Stimulated activated CD8-positive, alpha-beta memory T cell treated with anti-CD3 and anti-CD28 coated beads, Interleukin-15, amount 100 ng/mL, for 1 hour (primary cell): ENCODE measurements at regions not wholly inside any gene's neighbourhood (a gene's known extent, or its start where the extent isn't known, plus 50 kb on each side); places are given as distances from the start of the nearest gene placed in this dataset.
"Not testable (repeated sequence)": the region's sequence is repeated elsewhere in the genome, so short reads cannot be mapped to it uniquely, and the experiment has no call there.

Experiments
- DNase-seq: peaks from one replicate; pipeline ENCODE4 v3.0.0-alpha.2; 2020; ENCODE audit warnings: low read depth

DNA sequence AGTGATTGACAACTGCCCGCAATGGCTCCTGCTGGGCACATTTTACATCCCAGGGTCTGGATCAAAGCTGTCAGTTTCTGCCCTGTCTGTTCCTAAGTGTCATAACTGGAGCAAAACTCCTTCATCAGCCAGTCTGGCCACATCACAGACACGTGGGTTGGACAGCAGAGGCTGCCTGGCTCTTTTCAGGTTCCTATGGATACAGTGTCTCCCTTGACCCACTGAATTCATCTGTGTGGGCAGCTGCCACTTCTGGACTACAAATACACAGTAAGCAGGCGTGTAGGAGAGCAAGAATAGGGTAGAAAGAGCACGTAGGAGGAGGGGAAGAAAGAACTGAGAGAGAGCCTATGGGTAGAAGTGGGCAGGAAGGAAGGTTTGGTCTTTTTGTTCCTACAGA, 238.0 kb downstream of the ENC1 start:
- DNase-seq: no peak

DNA sequence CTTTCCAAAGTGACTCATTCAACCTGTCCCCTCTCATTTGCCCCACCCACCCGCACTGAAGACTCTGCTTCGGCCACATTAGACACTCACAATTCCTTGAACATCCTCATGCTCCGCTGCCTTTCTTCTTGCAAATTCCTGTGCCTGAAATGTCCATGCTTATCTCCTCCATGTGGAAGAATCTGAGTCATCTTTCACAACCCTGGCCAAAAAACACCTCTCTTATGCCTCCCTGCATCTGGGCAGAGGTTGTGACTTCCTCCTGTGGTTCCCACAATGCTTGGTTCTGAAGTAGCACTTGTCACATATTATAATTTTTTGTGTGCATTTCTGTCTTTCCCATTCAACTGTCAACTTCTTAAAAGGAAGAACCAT, 238.6 kb downstream of the ENC1 start:
- no peak for DNase-seq

DNA sequence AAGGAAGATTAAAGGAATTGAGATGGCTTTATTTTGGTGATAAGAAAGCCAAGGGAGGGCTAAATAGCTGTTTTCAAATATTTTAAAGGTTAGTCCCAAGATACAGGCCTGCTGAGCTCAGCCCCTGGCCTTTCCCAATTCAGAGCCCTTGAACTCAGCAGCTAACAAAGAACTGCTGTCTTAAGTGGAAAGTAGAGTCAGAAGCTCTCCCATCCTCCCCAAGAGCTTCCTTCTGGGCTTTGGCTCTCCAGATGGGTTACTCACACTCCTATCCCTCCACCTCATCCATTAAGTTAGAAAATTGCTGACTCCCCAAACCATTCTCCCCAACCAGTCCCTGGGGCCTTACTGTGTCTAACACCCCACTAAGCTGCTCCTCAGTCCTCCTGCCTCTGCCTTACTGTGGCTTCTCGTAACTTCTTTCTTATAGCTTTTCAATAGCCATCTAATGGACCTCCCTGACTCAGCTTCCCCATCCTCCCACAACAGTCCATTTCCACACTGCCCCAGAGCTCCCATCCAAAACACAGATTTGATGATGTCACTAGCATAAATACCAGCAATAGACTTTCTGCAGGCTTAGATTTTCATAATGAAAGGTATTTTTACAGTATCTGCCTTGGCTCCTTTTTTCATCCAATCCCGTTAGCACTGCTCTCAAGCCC, 239.1 kb downstream of the ENC1 start:
- DNase-seq: no peak

DNA sequence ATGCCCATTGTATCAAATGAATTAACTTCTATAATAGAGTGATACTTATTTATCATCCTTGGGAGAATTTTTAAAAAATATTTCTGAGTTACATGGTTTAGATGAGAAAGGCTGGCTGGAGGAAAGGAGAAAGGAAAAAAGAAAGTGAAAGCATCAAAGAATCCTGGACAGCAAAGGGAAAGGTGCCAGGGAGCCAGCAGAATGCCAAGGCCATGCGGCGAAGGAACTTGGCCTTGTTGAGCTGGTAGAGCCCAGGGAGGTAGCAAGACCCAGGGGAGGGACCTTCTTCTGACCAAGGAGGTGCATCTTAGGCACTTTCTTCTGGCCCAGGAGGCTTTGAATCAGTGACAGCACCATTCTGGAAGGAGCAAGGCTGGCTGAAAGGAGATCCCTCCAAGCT, 240.5 kb downstream of the ENC1 start:
- no peak for DNase-seq

DNA sequence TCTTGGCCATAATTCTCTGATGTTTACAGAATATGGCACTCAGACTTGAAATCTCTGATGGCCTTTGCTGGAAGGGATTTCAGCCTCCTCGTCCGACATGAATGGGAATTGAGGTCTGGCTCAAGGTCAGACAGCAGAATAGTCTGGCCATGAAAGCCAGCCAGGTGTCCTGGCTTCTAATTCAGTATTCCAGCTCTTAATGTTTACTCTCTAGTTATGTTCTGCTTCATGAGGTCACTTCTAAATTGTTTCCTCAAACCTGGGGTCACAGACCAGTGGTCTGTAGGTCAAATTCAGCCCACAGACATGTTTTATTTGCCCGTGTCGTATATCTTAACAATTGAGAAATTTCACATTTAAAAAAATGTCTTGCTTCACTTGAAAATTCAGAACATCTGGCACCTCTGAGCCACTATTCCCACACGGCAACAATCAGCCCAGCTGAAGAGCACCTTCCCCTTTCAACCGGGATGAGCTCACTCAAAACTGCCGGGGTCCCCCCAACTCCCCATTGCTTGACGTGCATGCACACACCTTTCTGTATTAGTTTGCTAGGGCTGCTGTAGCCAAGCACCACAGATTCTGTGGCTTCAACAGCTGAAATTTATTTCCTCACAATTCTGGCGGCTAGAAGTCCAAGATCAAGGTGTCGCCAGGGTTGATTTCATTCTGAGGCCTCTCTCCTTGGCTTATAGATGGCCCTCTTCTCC, 243.5 kb downstream of the ENC1 start:
- DNase-seq: no peak

DNA sequence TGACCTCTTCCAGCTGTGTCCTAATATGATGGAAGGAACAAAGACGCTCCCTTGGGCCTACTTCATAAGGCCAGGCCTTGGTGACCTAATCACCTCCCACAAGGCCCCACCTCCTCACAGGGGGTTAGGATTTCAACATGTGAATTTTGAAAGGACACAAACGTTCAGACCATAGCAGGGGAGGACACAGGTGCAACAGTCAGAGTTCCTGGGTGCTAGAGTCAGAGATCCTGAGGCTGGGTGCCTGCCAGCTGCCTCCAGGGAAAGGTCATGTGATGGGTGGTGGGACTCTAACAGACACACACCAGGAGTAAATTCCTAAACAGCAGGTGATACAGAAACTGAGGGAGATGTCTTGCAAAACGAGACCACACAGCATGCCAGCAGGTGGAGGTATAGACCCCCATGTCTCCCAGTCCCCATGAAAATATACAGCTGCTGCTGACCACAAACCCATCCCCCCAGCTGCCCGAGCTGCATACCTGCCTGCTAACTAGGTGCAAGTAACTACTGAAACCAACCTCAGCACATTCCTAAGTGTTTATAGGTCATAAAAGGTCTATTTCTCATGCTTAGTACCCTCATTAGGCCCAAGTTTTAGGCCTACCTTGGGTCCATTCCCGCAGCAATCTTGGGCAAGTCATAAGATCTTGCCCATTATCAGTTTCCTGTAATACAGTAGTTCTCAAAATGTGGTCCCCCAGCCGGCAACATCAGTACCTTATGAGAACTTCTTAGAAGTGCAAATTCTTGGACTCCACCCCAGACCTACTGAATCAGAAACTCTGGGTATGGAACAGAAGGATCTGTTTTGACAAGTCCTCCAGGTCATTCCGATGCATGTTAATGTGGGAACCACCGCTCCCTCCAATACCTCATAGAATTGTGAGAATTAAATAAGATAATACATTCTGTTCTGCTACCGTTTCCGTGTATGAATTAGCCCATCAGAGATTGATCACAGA, 245.3 kb downstream of the ENC1 start:
- DNase-seq: no peak

DNA sequence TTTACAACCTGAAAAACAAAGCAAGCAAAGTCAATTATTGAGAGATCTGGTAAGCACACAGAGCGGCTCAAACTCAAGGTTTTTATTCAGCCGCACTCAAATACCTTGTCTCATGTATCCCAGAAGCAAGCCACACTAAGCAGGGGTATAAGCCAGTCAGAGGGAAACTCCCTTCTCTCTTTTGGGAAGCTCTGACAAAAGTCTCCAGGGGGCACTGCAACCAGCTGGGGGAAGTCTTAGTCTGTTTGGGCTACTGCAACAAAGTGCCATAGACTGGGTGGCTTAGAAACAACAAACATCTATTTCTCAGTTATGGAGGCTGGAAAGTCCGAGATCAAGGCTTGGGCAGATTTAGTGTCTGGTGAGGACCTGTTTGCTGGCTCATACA, 246.0 kb downstream of the ENC1 start:
- DNase-seq: no peak

DNA sequence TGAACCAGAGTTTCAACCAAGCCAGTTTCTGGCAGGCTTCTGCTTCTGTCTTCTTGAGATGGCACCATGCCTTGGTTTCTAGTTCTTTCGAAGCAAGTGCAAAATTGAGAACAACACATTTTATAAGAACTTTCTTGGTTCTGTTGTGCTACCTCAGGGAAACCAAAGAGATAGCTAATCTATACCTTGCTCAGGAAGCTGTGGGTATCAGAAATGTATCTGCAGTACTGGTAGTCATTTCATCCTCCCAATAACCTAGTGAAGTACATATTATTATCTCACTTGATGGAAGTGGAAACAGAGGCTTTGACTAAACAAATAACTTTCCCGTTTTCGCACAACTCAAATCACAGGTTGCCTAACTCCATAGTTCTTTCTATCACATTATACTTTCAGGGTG, 246.6 kb downstream of the ENC1 start:
- DNase-seq: no peak

DNA sequence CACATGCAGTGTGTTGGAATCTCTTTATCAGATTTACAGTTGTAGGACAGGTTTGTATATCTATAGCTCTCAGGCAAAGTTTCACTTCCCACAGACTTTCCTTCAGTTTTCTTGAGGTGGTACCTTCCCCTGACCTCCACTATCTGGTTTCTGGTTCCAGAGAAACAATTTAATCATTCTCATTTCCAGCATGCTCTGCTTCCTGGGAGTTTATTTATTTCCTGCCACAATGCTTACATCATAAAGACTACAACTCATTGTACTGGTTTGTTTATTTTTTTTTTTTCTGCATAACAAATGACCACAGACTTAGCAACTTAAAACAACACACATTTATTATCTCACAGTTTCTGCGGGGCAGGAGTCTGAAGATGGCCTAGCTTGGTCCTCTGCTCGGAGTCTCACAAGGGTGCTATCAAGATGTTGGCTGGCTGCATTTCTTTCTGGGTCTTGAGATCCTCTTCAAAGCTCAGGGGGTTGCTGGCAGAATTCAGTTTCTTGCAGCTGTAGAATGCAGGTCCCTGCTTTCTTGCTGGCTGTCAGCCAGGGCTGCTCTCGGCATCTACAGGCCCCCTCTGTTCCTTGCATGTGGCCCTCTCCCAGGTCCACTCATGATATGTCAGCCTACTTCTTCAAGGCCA, 247.7 kb downstream of the ENC1 start:
- no peak for DNase-seq

DNA sequence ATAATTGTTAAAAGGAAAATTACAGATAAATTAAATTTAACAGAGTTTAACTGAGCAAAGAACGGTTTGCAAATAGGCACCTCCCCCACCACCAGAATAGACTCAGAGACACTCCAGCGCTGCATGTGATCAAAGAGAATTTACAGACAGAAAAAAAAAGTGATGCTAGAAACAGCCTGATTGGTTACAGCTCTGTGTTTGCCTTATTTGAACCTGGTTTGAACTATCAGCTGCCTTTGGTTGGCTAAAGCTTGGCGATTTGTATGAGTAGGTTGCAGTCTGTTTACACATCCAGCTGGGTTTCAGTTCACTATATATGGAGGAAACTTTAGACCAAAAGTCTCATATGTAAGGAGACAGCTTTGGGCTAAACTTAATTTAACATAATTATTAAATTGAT, 249.1 kb downstream of the ENC1 start:
- DNase-seq: no peak

DNA sequence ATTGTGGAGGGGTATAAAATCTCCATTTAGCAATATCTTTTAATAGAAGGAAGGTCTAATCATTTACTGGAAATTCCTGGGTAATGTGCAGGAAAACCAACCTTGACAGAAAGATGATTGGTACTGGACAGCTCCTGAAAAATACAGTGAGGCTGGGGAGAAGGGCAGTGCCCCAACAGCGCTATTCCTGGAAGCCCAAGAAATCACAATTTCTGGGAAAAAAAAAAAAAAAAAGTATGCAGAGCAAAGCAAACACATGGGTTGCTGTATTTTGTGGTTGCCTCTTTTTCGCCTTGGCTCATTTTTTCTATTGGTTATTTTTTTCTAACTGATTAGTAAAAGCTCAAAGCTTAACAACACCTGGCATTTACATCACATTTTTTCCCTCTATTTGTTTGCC, 249.7 kb downstream of the ENC1 start:
- no peak for DNase-seq

DNA sequence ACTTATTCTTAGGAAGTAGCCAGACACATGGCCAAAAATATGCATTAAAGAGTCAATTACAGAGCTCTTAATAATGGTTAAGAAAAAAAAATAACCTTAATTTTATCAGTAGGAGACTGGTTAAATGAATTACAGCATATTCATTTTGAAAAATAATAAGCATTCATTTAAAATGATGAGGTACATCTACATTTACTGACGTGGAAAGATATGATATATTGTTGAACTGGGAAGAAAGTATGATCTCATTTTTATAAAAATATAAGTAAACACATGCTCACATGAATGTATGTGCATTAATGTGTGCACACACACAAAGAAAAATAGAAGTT, 250.3 kb downstream of the ENC1 start:
- no peak for DNase-seq

DNA sequence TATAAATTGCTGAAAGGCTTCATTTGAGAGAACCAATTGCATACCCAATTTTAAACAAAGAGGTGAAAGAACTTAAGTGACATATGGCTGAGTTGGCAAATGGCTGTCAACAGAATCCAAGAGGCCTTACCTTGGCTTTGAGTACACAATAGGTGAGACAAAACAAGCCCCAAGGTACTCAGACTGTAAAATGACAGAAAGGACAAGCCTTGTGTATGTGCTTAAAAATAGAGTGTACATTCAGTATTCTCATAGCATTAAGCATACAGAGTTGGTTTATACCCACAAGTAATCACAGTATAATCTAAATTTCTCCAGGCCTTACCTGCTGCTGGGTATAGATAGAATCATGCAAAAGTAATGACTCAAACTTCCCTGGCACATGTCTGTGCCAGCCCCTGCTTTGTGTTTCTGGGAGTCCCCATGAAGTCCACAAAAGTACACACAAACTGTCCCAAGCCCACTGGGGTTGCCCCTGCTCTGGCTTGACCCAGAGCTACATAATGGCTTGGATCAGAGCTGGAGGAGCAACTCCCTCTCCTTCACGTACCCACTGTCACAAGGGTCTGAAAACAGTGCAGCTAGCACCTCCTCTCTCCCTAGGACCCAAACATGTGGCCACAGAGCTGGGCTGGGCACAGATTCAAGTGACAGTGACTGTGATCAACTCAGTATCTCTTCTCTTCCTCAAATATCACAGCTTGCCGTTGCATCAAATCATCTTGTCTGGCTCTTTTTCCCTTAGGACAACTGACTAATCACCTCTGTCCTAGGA, 250.8 kb downstream of the ENC1 start:
- DNase-seq: no peak

DNA sequence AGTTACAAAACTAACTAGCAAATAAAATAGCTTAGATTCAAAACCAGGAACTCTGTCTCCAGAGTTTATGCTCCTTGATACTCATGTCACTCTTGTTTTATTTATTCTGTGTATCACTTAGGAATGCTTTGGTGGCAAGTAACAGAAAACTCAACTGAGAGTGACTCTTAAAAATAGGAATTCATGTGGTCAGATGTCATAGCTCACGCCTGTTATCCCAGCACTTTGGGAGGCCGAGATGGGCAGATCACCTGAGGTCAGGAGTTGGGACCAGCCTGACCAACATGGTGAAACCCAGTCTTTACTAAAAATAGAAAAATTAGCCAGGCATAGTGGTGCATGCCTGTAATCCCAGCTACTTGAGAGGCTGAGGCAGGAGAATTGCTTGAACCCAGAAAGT, 252.1 kb downstream of the ENC1 start:
- DNase-seq: not testable (repeated sequence)

DNA sequence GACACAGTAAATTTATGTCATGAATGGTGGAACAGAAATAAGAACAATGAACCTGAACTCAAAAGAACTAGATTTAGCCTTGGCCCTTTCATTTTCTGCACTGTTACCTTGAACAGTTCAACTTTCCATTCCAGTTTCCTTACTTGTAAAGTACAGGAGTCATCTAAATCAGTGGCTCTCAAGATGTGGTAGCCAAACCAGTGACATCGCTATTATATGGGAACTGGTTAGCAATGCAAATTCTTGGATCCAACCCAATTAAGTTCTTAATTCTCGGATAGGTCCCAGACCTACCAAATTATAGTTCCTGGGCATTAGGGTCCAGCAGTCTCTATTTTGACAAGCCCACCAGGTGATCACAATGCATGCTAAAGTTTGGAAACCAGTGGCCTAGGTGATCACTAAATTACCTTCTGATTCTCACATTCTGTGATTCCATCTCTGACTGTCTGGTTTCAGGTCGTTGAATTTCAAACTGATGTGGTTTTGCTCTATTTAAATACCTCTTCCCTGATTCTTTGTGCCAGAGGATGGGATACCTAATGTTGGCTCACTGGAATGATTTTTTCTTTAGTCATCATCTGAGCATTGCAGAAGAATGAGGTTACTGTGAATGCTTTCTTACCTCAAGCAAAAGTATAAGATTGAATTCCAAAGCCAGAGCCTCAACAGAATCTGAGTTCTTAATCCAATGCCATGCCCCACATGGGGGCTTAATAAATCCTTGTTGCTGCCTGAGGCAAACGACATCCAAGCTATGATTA, 253.8 kb downstream of the ENC1 start:
- no peak for DNase-seq

DNA sequence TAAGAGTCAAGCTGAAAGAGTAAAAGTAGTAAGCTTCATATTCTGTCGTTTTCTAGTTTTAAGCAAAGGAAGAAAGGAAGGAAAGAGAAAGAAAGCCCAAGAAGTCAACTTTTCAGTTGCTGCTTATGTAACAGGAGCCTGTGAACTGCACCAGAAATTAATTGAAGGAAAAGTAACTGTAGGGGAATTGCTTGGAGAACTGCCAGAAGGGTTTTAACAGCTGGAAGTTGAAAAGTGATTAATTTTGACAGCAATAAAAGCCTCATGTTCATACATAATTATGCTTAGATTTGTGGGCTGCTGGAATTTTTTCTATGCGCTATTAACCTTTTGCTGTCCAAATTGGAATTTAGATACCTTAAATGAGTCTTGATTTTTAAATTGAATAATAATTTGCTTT, 255.7 kb downstream of the ENC1 start:
- DNase-seq: no peak

DNA sequence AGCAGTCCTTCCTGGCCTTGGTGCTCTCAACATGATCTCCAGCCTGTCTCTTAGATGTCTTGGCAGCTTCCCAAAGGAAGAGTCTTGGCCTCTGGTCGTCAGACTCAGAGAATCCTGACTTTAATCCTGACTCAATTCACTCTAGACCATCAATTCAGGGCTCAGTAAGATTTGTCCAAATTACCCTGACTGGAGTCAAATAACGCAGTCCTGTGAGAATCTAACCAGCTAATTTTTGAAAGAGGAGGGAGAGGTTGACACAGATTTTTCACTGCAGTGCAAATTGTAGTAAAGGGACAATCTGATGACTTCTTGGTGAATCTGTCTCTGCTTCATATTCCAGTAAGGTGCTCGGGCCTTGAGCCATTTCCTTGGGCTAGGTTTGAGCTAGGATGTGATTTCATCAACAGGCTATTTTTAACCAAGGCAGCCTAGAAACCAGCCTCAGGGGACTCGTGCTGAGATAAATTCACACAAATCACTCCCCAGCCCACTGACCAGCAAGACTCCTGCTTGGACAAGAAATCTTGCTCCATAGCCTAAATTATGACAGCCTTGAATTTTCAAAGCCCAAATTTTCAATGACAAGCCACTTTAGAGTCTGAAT, 257.4 kb downstream of the ENC1 start:
- no peak for DNase-seq

DNA sequence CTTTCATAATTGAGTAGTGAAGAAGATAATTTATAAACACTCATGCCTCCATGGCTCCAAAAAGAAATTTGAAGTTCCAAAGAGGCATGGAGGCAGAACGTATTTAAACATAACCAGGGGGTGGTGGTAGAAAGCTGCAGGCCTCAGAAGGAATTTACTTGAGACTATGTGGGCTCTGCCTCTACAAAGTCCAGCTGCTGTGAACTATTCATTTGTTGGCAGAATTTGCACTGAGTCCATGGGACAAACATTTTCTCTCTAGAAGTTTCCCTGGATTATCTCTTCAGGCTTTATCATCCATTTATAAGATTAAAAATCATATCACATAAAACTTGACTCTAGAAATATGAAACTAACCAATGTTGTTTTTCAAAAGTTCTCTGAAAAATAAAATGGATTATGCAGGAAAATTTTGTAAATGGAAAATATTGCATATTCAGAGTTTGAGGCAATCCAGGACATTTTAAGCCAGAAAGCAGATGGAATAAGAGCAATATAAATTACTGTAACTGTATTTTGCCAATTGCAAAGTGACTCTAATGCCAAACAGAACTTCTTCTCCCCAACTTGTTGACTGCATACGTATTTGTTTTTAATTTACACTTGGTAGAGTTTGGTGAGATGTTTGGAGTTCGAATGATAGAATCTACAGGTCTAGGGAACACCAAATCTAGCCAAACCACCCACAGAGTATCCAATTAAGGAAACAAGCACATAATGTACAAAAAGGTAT, 258.2 kb downstream of the ENC1 start:
- no peak for DNase-seq

DNA sequence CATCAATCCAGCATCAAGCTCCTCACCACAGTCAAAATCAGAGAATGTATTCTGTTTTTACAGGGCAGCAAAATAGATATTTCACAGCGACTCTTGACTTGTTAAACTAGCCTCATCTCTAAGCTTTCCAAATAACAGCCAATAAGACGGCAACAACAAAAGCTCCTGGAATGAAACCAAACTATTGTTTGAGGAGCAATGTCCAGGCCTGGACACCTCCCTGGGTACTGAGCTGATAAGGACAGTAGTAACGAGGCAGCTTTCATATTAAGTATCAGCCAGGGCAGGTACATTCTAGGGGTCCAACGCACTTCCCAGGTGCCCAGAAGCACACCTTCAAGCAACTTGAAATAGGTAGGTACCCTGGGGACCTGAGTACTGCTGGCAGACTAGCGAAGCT, 260.3 kb downstream of the ENC1 start:
- no peak for DNase-seq

DNA sequence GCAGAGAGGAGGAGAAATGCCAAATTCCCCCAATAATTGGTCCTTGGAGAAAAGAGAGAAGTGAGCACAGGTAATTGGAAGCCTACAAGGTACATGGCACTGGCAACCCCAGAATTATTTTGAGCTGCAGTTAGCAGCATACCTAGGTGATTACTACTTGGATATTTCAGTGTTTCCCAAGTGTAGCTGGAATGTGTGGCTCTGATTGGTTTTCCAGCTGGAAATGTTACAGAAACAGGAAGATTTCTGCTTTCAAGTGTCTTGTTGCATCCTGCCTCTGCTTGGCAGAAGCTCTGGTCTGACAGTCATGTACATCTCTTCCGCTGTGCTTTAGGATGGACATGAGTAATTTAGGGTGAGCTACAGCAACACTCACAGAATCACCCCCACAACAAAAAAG, 262.1 kb downstream of the ENC1 start:
- no peak for DNase-seq
